DOHH2 (cell line): ENCODE measurements at regions not wholly inside any gene's neighbourhood (a gene's known extent, or its start where the extent isn't known, plus 50 kb on each side); places are given as distances from the start of the nearest gene placed in this dataset.
"Not testable (repeated sequence)": the region's sequence is repeated elsewhere in the genome, so short reads cannot be mapped to it uniquely, and the experiment has no call there.

ENCODE experiments used
- H3F3A ChIP-seq: fragments of 200-600 bp; sonication (generic), shearing (Covaris generic); 2 replicates; pipeline ENCODE4 v1.6.0; 2016; ENCODE audit warnings: antibody characterized with exemption, mild to moderate bottlenecking; ENCODE audit not compliant: control insufficient read depth, insufficient read depth
- H3K27ac ChIP-seq: fragments of 200-600 bp; sonication (generic); 2 replicates; pipeline ENCODE4 v1.5.1; 2014; ENCODE audit warnings: low read depth, mild to moderate bottlenecking, low read length, moderate library complexity
- H3K27me3 ChIP-seq: fragments of 200-600 bp; sonication (generic); 2 replicates; pipeline ENCODE4 v1.6.1; 2014; ENCODE audit warnings: mild to moderate bottlenecking, low read length, mixed read lengths; ENCODE audit not compliant: control insufficient read depth
- H3K36me3 ChIP-seq: fragments of 200-600 bp; sonication (generic); 2 replicates; pipeline ENCODE4 v1.6.1; 2014; ENCODE audit warnings: mild to moderate bottlenecking, low read length, moderate library complexity, mixed read lengths; ENCODE audit not compliant: control insufficient read depth
- H3K4me1 ChIP-seq: fragments of 200-600 bp; sonication (generic); 2 replicates; pipeline ENCODE4 v1.6.1; 2014; ENCODE audit warnings: mild to moderate bottlenecking, low read length, mixed read lengths; ENCODE audit not compliant: control insufficient read depth
- H3K4me2 ChIP-seq: fragments of 200-600 bp; sonication (generic); 2 replicates; pipeline ENCODE4 v1.6.0; 2014; ENCODE audit warnings: mild to moderate bottlenecking, low read length, moderate library complexity
- H3K4me3 ChIP-seq: fragments of 200-600 bp; sonication (generic); 2 replicates; pipeline ENCODE4 v1.5.1; 2014; ENCODE audit warnings: mild to moderate bottlenecking, low read length, mixed read lengths
- H3K79me2 ChIP-seq: fragments of 200-600 bp; sonication (generic); 2 replicates; pipeline ENCODE4 v1.6.1; 2014; ENCODE audit warnings: mild to moderate bottlenecking, low read length, mixed read lengths; ENCODE audit not compliant: control insufficient read depth
- H3K9me2 ChIP-seq: fragments of 200-600 bp; sonication (generic); replicated peaks from 2 replicates; pipeline ENCODE4 v1.6.1; 2014; ENCODE audit warnings: mild to moderate bottlenecking, low read length, mixed read lengths; ENCODE audit not compliant: control insufficient read depth
- H3K9me3 ChIP-seq: fragments of 200-600 bp; sonication (generic); 2 replicates; pipeline ENCODE4 v1.6.1; 2014; ENCODE audit warnings: antibody characterized with exemption, low read length, mixed read lengths; ENCODE audit not compliant: control insufficient read depth, insufficient read depth
- H4K20me1 ChIP-seq: fragments of 200-600 bp; sonication (generic); 2 replicates; pipeline ENCODE4 v1.6.0; 2014; ENCODE audit warnings: low read depth, mild to moderate bottlenecking, antibody characterized with exemption, low read length, moderate library complexity; ENCODE audit not compliant: control insufficient read depth, insufficient read depth
- CTCF ChIP-seq: fragments of 200-600 bp; sonication (generic); IDR thresholded peaks from one replicate; pipeline ENCODE4 v1.5.1; 2014; ENCODE audit warnings: antibody characterized with exemption, mild to moderate bottlenecking, low read depth, low read length; ENCODE audit not compliant: poor library complexity, severe bottlenecking
- EZH2phosphoT487 ChIP-seq: fragments of 200-600 bp; sonication (generic); IDR thresholded peaks from 2 replicates; pipeline ENCODE4 v1.6.1; 2017; ENCODE audit warnings: borderline replicate concordance, mild to moderate bottlenecking, antibody characterized with exemption, low read length, moderate library complexity, mixed read lengths

- no peaks in the 10 kb centered on the region for H3K4me1 ChIP-seq
- TF ChIP-seq CTCF (no peak), EZH2phosphoT487 (no peak)
- H3K4me2 ChIP-seq: no peak overlapping the region
- H3K9me3 ChIP-seq: peaks cover 3% of the 10 kb centered on the region; the same call in 1 of the 2 replicates
- no peaks in the 10 kb centered on the region for H3K36me3 ChIP-seq
- no peak overlapping the region for H3K27ac ChIP-seq
- no peaks in the 10 kb centered on the region for H3K27me3 ChIP-seq
- no peaks in the 10 kb centered on the region for H3K79me2 ChIP-seq
- H3F3A ChIP-seq: no peaks in the 10 kb centered on the region
- H3K4me3 ChIP-seq: no peak overlapping the region
- H3K9me2 ChIP-seq: no peaks in the 10 kb centered on the region
- no peaks in the 10 kb centered on the region for H4K20me1 ChIP-seq
Measured at GRCh38 chr10:125593644-125594043, 89.3 kb downstream of the TEX36 start.

- Histone ChIP-seq H3K27ac (no peak overlapping the region), H3K36me3 (no peaks in the 10 kb centered on the region), H3K4me1 (no peaks in the 10 kb centered on the region), H3K9me3 (peaks cover 3% of the 10 kb centered on the region; the same call in 1 of the 2 replicates), H3K4me2 (no peak overlapping the region), H3K79me2 (no peaks in the 10 kb centered on the region), H4K20me1 (no peaks in the 10 kb centered on the region), H3K4me3 (no peak overlapping the region), H3K27me3 (no peaks in the 10 kb centered on the region), H3F3A (no peaks in the 10 kb centered on the region), H3K9me2 (no peaks in the 10 kb centered on the region)
- no peak for TF ChIP-seq EZH2phosphoT487
- no peak for TF ChIP-seq CTCF
Measured at GRCh38 chr10:125592897-125593296, 90.1 kb downstream of the TEX36 start.

DNA sequence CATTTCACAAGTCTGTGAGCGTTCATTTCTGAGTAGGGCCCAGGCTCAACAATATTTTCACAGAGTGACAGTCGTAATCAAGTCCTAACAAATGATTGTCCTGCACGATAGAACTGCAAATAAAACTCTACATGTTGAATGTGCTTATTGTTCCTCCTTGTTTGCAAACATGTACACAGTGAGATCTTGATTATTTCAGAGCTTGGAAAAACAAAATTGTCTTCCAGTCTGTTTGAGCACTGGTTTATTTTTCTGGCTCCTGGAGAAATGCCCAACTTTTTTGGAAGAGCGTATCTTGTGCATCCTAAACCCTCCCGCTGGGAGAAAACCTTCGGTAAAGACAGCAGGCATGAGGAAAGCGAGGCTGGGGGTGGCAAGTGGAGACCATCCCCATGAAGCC is 91.1 kb downstream of the TEX36 start:
- Histone ChIP-seq H3K27ac (no peak overlapping the region), H3F3A (no peaks in the 10 kb centered on the region), H3K4me2 (no peak overlapping the region), H4K20me1 (no peaks in the 10 kb centered on the region), H3K4me3 (no peak overlapping the region), H3K27me3 (no peaks in the 10 kb centered on the region), H3K9me3 (peaks cover 3% of the 10 kb centered on the region; the same call in 1 of the 2 replicates), H3K9me2 (no peaks in the 10 kb centered on the region), H3K36me3 (no peaks in the 10 kb centered on the region), H3K79me2 (no peaks in the 10 kb centered on the region), H3K4me1 (no peaks in the 10 kb centered on the region)
- TF ChIP-seq EZH2phosphoT487 (no peak), CTCF (no peak)

GRCh38 chr10:125588738-125589137 is 94.2 kb downstream of the TEX36 start:
- not testable (repeated sequence) for H3F3A ChIP-seq, H3K4me2 ChIP-seq, H3K9me2 ChIP-seq, H3K27me3 ChIP-seq, H4K20me1 ChIP-seq, H3K27ac ChIP-seq, H3K4me3 ChIP-seq, H3K36me3 ChIP-seq, H3K9me3 ChIP-seq, H3K4me1 ChIP-seq, H3K79me2 ChIP-seq
